HG02970 (cell line): ENCODE measurements at regions not wholly inside any gene's neighbourhood (a gene's known extent, or its start where the extent isn't known, plus 50 kb on each side); places are given as distances from the start of the nearest gene placed in this dataset.

Experiments used
- ATAC-seq: cut with Tn5 transposase; IDR thresholded peaks from one replicate; pipeline ENCODE4 v1.9.1; 2021; ENCODE audit warnings: mild to moderate bottlenecking, moderate library complexity, moderate number of reproducible peaks; ENCODE audit not compliant: unreplicated experiment, low FRiP score

DNA sequence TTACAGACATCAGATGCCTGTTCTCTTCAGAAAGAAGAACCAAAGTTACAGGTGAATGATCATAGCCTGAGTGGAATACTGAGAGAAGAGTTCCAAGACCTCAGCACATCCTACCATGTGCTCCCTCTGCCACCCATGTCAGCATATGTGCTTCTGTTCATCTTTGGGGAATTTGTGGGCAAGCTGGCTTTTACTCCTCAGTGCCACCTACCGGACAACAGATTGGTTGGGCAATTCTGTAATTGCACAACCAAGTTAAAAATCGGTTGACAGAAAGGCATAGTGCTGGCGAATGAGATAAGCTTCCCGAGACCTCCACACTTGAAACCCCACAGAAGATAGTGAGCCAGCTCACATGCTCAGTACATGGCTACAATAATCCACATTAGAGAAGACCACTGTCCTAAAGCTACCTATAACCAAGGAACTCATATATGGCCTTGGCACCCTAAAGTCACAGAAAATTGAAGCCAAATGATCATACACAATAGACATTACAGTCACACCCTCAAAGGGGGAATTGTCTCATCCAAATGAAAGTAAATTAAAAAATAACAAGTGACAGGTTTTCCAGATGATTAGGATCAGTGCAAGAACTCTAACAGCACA is 1238.0 kb upstream of the NUDT12 start:
- no peak for ATAC-seq

DNA sequence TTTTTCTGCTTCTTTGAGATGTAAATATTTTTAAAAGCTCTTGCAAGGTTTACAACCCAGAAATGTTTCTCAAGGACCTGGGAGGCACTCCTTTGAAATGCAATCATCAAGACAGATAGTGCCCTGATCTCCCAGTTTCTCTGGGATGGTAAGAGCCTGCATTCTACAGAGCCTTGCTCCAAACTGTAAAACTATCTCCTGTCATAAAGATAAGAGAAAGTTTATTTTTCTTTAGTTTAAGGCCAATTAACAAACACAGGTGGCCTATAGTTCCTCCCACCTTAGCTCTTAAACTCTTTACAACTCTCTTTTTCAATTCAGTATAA is 1231.1 kb upstream of the NUDT12 start:
- ATAC-seq, result no peak

DNA sequence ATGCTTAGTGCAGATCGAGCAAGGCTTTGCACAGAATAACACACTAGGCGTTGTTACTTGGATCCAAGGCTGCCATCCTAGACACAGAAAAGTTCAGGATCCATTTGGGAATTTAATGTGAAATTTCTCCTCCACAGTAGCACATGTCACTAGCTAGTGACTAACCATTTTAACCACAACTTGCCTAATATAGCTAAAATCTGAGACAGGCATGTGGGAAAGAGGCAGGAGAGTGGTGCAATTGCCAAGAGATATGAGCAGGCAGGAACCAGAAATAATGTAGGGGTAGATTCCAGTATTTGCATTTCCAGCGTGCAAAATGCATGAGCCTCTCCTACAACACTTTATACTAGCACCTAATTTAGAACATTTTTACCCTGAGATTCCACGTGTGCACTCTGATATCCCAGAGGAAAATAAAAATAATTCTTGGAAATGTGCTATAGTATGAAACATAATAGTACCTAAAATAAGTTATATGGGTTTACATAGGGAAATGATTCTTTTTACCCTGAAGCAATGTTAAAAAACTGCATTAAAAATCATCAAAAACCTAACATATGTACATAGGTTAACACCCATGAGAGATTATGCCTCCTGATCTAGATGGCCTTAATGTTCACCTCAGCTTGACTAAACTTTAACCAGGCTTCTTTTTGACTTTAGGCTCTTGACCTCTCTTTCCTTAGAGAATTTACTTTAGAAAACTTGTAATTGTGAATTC is 1230.6 kb upstream of the NUDT12 start:
- no peak for ATAC-seq

DNA sequence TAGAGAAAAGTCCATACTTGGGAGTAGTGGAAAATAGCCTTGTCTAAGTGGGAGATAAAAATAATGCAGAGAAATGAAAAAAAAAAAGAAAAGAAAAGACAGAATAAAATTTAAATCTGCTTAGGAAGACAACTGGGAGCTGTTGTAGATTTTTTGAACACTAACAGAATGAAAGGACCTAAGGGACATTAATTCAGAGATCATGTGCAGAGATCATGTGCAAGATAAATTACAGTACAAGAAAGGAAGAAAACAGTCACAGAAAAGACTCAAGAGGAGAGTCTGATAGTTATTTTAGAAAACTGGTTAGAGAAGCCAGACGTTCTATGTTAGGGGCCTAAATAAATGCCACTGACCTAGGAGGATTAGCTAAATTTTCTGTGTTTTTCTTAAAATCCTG is 1226.8 kb upstream of the NUDT12 start:
- ATAC-seq, result no peak

DNA sequence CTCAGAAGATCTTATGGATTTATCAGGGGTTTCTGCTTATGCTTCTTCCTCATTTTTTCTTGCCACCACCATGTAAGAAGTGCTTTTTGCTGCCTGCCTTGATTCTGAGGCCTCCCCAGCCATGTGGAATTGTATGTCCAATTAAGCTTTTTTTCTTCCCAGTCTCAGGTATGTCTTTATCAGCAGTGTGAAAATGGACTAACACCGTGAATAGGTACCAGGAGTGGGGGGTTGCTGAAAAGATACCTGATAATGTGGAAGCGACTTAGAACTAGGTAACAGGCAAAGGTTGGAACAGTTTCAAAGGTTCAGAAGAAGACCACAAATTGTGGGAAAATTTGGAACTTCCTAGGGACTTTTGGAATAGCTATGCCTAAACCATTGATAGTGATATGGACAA is 1222.5 kb upstream of the NUDT12 start:
- no peak for ATAC-seq

DNA sequence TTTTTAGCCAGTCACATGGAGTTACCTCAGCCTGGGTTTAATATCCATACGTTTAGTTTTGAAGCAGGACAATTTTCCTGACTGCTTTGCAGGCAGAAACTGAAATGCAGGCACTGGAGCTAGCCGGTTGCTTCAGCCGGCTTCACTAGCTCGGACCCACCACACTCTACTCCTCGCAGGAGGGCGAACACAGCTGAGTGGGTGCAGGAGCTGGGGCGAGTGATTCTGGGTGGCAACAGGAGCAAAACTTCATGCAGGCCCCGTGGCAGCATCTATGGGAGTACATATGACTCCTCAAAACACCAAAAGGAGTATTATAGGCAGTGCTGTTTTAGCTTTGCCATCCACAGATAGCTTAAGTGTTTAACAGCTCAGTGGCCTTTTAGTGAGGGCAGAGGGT is 1211.8 kb upstream of the NUDT12 start:
- no peak for ATAC-seq

DNA sequence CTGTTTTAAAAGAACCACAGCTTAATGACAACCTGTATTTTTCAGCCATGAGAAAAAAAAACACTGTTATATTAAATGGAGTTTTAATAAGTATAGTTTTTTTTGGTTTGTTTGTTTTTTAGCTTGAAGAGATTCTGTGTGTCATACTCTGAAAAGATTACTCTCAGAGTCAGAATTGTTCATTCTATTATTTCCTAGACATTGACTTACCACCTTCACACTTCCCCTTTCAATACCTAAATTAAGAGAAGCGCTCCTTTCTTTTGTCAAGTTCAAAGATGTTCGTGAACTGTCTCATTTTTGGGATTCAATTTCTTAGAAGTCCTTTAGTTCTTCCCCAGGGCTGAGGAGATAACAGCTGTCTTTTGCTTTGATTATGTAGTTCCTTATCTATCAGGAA is 1201.6 kb upstream of the NUDT12 start:
- no peak for ATAC-seq

DNA sequence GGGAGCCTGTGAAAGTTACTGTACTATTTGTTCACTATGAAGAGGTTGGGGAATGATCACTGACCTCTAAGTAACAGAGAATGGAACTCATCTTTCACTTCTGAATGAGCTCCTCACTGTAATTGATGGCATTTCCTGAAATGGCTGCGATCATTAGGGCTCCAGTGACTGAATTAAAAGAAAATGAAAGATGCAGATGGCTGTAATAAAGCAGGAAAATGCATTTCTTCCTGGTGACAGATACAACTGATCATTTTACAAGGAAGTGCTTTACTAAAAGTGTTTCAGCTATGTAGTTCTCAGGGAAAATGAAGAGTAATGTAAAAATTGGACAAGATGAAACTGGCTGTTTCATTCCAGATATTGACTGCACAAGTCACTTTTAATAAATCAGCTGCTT is 1200.6 kb upstream of the NUDT12 start:
- ATAC-seq, result no peak

DNA sequence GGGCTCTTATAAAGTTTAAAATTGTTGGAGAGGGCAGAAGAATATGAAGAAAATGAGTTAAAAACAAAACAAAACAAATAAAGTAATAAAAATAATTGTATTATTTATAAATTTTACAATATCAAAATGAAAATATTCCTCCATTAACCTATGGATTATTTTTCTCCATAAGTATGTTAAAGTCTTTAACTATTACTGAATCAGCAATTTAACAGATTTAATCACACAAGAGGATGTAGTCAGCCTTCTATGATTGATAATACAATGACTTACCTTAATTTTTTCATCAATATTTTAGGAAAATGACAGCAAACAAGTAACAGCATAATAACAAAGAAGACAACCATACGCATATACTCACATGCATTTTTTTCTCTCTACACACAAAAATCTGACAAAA is 1195.3 kb upstream of the NUDT12 start:
- ATAC-seq, result no peak

DNA sequence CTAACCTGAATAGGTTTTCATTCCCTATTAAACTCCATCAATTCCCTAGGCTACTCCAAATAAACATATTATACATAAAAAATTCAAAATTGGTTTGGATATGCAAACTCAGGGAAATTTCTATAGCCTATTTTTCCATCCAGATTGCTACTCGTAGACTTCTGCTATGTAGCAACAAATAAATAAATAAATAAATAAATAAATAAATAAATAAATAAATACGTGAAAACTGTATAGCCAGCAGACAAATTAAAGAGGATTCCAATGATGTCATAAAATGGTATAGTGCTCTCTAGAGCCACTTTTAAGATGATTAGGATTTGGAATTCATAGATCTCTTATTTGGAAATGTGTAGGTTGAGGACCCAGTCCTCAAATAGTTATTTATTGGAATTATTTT is 1193.2 kb upstream of the NUDT12 start:
- ATAC-seq, result no peak

DNA sequence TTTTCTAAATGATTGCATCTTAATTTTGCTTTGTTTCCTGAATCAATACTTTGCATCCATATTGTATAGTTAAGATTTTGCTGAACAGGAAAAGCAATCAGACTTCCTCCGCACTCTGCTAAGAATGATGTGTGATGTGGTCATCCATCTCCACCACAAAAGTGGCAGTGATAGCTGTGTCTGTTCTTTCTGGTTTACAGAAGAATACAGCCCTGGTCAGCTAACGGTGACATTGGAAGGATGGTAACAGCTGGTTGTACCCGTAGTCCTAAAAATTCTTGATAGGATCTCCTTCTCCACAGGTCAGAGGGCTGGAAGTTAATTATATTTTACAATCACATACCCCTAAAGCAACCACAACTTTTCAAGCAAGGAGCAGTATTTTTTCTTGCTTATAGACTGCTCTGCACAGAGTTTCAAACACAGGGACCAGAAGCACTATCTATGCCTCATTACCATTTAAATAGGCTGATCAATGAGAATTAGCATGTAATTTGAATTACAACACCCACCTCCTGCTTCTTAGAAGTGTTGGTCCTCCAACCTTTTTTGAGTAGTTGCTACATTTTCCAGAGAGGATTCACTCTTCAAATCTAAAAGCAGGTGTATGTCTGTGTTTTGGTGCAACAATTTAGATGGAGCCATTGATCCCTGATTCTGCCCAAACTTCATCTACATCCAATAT is 1191.9 kb upstream of the NUDT12 start:
- ATAC-seq, result no peak

DNA sequence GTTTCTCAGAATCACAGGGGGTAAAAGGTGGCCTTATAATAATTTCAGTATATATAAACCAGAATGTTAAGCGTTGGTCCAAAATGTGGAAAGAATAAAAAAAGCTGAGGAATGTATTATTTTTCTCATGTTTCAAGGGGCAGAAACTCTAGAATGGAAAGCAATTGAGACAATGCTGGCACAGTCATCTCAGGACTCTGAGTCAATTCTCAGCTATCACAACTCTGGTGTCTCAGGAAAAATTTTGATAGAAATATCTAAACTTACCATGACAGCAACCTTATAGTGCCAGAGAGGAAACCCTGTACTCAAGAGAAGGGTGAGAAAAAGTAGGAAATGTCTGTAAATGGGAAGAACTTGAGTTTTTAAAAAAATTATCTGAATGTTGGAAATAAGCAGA is 1189.4 kb upstream of the NUDT12 start:
- ATAC-seq, result no peak

DNA sequence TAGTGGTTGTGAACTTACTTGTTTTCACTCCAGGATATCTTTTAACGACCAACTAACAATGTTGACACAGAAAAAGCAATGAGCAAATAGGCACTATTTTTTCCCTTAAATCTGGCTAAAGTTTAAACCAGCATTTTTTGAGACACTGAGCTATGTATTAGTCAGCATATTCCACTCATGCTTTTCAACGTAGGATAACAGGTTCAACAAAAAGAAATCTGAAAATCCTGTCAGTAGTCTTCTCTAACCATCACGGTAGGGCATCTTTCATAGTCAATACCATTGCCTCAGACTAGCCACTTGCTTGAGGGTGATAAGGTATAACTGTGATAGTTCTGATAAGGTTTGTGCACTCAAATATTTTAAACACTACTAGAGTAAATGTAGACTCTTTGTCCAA is 1177.3 kb upstream of the NUDT12 start:
- ATAC-seq, result no peak

DNA sequence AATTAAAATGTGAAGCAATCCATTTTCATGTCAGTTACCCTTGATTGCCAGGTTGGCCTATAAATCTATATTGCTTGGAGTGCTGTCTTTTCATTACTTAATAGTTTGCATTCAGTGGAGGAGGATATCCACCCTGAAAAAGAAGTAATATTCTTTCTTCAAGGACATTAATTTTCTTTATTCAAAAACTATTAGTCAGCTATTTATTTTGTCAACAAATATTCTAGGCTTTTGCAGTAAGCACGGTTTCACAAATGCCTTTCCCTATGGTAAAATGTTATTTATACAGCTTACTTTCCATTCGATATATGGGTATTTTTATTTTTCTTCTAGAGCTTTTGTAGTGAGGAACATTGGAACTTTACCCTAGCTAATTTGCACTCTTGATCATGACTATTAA is 1176.9 kb upstream of the NUDT12 start:
- ATAC-seq, result no peak

DNA sequence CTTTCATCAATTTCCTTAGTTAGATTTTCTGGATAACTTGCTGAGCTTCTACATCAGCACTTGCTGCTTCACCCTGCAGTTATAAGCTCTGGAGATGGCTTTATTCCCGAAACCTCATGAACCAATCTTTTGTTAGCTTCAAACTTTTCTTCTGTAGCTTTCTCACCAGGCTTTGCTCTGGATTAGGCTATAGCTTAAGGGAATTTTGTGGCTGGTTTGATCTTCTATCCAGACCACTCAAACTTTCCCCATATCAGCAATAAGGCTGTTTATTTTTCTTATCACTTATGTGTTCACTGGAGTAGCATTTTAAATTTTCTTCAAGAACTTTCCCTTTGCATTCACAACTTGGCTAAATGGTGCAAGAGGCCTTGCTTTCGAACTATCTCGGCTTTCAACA is 1173.5 kb upstream of the NUDT12 start:
- no peak for ATAC-seq

DNA sequence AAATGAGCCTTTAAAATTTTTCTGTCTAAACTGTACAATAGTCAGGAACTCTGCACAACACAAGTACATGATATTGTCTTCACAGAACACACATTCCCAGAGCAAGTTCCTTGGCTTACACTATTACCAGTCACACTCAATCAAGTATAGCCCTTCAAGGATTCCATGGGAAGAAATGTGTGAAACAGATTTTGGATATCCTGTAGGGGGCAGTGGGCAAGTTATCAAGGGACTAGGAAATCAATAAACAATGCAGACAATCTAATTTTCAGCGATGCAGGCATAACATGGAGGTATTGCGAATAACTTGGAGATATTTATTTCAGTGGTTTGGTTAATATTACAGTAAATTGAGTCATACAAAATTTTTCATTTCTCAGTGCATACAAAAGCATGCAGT is 1171.5 kb upstream of the NUDT12 start:
- ATAC-seq, result no peak

DNA sequence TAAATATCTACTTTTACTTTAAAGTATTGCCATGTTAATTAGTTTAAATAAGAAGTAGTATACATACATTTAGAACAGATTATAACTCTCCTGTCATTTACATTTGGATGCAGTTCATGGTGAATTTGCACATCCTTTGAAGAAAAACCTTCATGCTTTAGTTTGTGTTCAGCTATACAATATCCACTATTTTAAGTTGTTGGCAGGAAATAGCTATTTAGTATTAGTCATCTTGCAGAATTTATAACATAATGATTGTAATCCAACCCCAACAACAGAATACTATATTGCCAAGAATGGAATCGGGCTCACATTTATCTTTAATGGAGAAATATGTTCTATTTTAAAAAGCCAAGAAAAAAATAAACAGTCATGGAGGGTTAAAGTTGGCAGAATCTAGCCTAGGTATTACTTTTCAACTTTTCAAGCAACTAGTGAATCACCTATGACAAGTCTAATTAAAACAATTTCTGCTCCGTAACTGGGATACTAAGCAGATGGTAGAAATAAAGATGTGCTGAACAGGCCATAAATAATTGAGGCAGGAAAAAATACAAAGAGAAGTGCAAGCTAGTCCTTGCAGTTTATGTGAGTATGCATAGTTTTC is 1170.6 kb upstream of the NUDT12 start:
- ATAC-seq, result no peak

DNA sequence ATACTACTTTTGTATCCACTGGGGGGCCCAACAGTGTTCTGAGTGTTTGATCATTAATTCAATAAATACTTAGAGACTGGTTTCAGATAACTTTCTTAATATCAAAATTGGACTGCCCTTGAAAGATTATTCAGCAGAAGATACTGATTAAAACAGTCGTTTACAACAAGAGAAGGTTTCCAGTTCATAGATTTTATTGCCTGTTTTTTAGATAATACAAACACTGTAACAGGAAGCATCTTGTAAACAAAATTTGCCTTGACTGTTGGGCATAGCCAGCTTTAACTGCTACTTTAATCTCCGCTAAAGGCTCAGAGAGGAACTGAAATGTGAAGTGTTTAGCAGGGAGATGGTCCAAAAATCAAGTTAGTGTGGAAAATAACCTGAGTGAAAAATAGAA is 1168.7 kb upstream of the NUDT12 start:
- ATAC-seq, result no peak

DNA sequence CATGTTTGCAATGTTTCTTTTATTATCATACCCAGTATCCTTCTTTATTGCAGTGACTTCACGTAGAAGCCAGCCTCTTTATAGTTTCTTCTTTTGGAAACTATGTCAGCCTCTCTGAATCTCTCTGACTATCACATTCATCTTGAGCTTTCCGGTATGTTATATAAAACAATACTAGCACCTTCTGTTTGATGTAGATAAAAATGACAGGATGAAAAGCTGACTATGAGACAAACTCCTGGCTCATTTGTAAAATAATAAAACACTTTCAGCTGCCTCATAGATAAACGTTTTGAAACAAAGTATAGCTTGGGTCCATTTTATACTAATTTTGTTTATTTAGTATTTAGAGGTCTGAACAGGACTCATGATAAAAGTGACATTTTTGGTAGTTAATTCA is 1145.4 kb upstream of the NUDT12 start:
- ATAC-seq, result no peak

DNA sequence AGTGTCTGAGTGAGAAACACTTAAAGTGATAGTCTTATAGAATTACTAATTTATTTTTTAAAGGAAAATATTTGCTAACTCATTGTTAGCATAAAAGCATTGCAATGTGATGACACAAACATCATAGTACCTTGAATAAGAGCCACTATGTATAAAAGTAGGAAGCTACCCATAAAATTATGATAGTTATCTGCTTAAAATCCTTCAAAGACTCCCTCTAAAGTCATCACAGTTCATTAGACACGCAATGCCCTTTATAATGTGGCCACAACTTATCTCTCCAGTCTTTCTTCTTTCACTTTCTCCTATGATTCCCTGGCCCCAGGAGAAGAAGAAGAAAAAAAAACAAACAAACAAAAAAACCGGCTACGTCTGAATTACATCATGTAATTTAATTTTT is 1144.0 kb upstream of the NUDT12 start:
- ATAC-seq, result no peak

DNA sequence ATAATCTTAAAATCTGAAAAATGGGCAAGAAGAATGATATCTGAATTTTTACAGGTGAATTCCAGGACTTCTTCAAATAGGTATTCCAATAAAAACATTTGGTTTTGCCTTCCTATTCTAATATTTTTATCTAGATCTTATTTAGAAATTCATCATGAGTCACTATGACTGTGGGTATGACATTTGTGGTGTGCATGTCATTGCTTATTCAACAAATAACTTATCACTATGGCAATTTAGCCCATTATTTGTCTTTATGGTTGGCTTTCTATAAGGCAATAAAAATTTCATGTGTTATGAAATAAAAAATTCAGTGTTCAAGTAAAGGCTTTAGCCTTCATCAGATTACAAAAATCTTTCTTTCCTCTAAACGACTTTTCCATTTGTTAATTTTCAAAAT is 1139.6 kb upstream of the NUDT12 start:
- no peak for ATAC-seq

DNA sequence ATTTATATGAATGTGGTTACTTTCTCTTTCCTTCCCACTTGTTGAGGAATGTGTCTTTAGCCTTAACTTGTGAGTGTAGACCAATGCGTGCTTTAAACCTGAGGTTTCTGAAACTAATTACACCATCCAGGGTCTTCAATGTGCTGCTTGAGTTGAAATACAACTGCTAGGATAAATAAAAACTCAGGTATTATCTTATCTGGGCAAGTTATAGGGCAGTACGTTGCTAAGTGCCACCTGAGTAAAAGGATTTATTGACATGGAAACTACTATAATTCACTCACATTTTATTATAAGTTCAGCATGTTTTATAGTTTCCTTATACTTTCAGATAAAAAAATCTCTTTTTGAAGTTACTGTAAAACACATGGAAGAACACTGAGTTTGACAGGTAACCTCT is 1136.8 kb upstream of the NUDT12 start:
- ATAC-seq, result no peak
